BLaER1 treated with 17β-estradiol and CSF1 and Interleukin-3, amounts not matched to agents 10 nM and 100 nM (cell line): ENCODE measurements at regions not wholly inside any gene's neighbourhood (a gene's known extent, or its start where the extent isn't known, plus 50 kb on each side); places are given as distances from the start of the nearest gene placed in this dataset.

Experiments used
- H3K27ac ChIP-seq, 11 experiments: shearing (Covaris generic); formaldehyde crosslinking; 2 replicates each; pipeline ENCODE4 v1.8.1; 2022
- H3K27me3 ChIP-seq, 11 experiments: shearing (Covaris generic); formaldehyde crosslinking; 2 replicates each; pipeline ENCODE4 v1.8.1; 2022
- H3K36me3 ChIP-seq, 11 experiments: shearing (Covaris generic); formaldehyde crosslinking; 2 replicates each; pipeline ENCODE4 v1.8.1; 2022
- H3K4me1 ChIP-seq, 10 experiments: shearing (Covaris generic); formaldehyde crosslinking; 2 replicates each; pipeline ENCODE4 v1.8.1; 2022
- H3K4me2 ChIP-seq, 11 experiments: shearing (Covaris generic); formaldehyde crosslinking; 2 replicates each; pipeline ENCODE4 v1.8.1; 2022
- H3K4me3 ChIP-seq, 10 experiments: shearing (Covaris generic); formaldehyde crosslinking; 2 replicates each; pipeline ENCODE4 v1.8.1; 2022
- H3K9ac ChIP-seq, 11 experiments: shearing (Covaris generic); formaldehyde crosslinking; 2 replicates each; pipeline ENCODE4 v1.8.1; 2022
- H3K9me3 ChIP-seq, 11 experiments: shearing (Covaris generic); formaldehyde crosslinking; replicated peaks in 1 of 11; 2 replicates each; pipeline ENCODE4 v1.8.1; 2022
- H4K20me1 ChIP-seq, 11 experiments: shearing (Covaris generic); formaldehyde crosslinking; 2 replicates each; pipeline ENCODE4 v1.8.1; 2022
- Cebpa-rat ChIP-seq, 11 experiments: shearing (Covaris generic); IDR thresholded peaks; 2 replicates each; pipeline ENCODE4 v1.8.1; 2022

DNA sequence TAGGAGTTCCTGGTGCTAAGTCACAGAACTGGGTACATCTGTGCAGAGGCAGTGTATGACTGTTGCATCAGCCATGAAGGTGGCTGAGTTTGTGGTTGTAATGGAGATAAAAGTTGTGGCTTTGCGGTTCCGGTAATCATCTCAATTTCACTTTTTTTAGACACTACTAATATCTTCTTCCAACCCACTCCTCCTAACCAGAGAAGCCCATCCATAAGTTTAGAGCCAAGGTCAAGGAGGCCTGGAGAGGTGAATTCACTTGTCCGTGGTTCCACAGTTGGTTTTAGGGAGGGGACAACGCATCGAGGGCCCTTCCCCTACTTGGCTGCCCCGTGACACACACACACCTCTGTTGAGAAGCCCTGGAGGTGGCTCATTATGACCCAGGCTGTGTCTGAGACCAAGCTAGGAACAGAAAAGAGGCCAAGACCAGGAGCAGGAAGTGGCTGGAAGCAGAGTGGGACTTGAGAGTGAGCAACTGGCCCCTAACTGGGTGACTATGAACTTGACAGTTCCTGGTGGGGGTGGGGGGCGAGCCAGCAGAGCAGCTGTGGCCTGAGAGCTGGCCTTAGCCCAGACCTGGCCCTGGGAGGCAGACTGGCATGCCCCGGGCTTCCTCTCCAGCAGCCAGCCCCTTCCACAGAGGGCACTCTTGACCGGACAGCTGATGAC, 66.8 kb upstream of the COL13A1 start:
- Histone ChIP-seq H3K9me3 (no peaks in the 10 kb centered on the region), H3K27ac (peak overlapping the region in 4 of 11 experiments; percentile 16 to 46 (median 30); a peak in 4 of 22 replicates), H3K4me1 (peaks cover 18 to 72% (median 51%) of the 10 kb centered on the region in 10 experiments), H3K27me3 (no peaks in the 10 kb centered on the region), H4K20me1 (peaks cover 0 to 6% (median 0%) of the 10 kb centered on the region in 11 experiments; a peak in 1 of 22 replicates), H3K4me2 (peak overlapping the region; percentile 34 to 94 (median 81)), H3K4me3 (peak overlapping the region in 1 of 10 experiments; percentile 2; a peak in 1 of 20 replicates), H3K36me3 (no peaks in the 10 kb centered on the region), H3K9ac (peak overlapping the region in 1 of 11 experiments; percentile 47; a peak in 1 of 22 replicates)
- TF ChIP-seq Cebpa-rat (IDR thresholded peaks at IDR 0.05): no peak

DNA sequence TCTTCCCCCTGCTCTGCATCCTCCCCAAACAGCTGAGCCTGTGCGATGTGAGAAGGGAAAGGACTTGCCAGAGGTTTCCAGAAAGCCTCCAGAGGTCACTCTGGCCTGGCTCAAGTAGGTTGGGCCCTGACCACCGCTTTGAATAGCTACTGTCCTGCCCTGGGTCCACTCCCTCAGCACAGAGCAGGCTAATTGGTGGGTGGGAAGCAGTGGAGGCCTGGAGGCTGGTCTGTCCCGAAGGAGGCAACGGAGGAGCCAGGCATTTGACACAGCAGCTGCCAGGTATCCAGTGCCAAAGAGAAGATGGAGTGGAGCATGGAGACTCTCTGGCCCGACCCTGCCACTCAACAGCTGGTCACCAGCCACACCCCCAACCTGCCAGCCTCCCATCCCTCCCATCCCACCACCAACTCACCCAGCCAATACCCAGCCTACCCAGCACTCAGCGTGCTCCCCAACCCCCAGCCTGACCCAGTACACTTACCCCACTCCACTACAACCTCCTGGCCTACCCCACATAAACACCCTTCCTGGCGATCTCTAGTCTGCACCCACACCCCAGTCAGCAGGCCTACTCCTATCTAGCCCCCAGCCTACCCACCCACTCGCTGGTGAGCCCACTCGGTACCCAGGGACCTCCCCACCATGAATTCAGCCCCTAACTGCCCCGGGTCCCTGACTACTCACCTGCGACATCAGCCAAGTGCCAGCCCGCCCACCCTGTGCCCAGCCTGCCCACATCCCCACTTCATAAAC, 64.6 kb upstream of the COL13A1 start:
- Histone ChIP-seq H3K9ac (no peak overlapping the region), H3K36me3 (no peaks in the 10 kb centered on the region), H3K27me3 (no peaks in the 10 kb centered on the region), H3K4me1 (peaks cover 18 to 65% (median 47%) of the 10 kb centered on the region in 10 experiments), H3K4me3 (no peak overlapping the region), H3K27ac (no peak overlapping the region), H3K4me2 (0 out of 22 replicates have a peak overlapping the region, but pooled peaks of 3 of the 11 experiments have one; percentile 2 to 32 (median 6)), H4K20me1 (peaks cover 0 to 6% (median 0%) of the 10 kb centered on the region in 11 experiments; a peak in 1 of 22 replicates), H3K9me3 (no peaks in the 10 kb centered on the region)
- no peak for TF ChIP-seq Cebpa-rat (IDR thresholded peaks at IDR 0.05)

DNA sequence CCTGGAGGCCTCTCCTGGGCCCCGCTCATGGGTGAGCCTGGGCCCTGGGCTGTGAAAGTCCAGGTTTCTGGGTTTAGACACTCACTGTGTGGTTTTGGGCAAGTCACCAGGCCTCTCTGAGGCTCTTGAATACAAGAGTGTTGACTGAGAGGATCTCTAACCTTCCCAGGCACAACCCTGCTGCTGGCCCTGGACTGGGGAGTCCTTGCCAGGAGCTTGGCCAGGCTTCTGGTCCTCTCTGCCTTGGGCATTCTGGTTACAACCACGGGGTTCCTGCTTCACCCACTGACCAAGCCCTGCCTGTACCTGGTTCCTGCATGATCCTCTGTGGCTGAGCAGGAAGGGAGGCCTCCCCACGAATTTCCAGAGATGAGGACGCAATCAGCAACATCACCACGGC, 63.6 kb upstream of the COL13A1 start:
- Histone ChIP-seq H3K4me2 (peak overlapping the region in 3 of 11 experiments; percentile 2 to 32 (median 6); a peak in 2 of 22 replicates), H3K27me3 (no peaks in the 10 kb centered on the region), H3K27ac (no peak overlapping the region), H3K36me3 (no peaks in the 10 kb centered on the region), H4K20me1 (peaks cover 0 to 6% (median 0%) of the 10 kb centered on the region in 11 experiments; a peak in 1 of 22 replicates), H3K9ac (no peak overlapping the region), H3K4me1 (peaks cover 18 to 55% (median 38%) of the 10 kb centered on the region in 10 experiments), H3K9me3 (no peaks in the 10 kb centered on the region), H3K4me3 (no peak overlapping the region)
- no peak for TF ChIP-seq Cebpa-rat (IDR thresholded peaks at IDR 0.05)

DNA sequence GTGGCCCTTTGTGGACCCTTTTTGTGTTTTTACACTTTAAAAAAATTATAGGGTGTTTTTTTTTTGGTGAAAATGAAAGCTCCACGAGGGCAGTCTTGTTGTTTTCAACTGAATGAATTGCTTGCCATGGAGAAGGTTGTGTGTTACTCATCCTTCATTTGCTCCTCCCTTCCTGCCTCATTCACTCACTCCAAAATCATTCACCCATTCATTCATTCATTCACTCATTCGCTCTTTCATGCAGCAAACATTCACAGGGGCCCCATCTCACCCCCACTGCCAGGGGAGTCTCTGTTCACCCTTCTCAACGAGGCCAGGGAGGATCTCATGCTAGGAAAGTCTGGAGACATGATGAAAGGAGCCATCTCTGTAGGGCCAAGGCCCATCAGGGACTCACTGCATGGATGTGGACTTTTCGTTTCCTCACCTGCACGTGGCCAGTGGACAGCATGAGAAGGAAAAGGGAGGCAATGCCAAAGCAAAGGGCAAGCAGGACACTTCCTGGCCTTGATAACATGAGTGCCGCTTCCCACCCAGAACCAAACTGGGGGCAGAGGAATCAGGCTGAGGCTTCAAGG, 62.8 kb upstream of the COL13A1 start:
- TF ChIP-seq Cebpa-rat (IDR thresholded peaks at IDR 0.05): no peak
- no peak overlapping the region for H3K9ac ChIP-seq

DNA sequence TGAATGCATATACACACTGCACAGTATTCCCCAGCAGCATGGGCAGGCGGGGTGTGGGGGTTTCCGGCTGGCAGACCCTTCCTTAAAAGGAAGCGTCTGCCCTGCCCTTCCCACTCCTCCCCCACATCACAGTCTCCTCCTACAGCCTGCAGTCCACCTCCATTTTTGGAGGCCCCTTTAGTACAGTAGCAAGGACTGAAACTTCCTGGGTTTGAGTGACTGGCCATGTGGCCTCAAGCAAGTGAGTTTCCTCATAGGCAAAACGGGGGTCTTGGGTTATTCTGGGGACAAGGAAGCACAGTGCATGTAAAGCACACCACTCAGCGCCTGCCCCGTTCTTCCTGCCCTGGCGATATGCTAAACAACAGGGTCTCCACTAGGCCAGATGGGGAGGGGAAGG, 62.1 kb upstream of the COL13A1 start:
- peak overlapping the region in 7 of 11 experiments; percentile 9 to 40 (median 33); a peak in 11 of 22 replicates for H3K4me2 ChIP-seq
- no peak overlapping the region for H3K4me3 ChIP-seq
- H3K27ac ChIP-seq: no peak overlapping the region

More for the DNA sequence above, 62.8 kb upstream of the COL13A1 start:
- H3K27me3 ChIP-seq: no peaks in the 10 kb centered on the region
- 0 out of 22 replicates have a peak overlapping the region, but pooled peaks of 1 of the 11 experiments have one; percentile 9 for H3K4me2 ChIP-seq
- H4K20me1 ChIP-seq: peaks cover 0 to 6% (median 0%) of the 10 kb centered on the region in 11 experiments; a peak in 1 of 22 replicates
- no peak overlapping the region for H3K27ac ChIP-seq
- no peaks in the 10 kb centered on the region for H3K9me3 ChIP-seq
- H3K36me3 ChIP-seq: no peaks in the 10 kb centered on the region
- no peak overlapping the region for H3K4me3 ChIP-seq
- peaks cover 15 to 46% (median 30%) of the 10 kb centered on the region in 10 experiments for H3K4me1 ChIP-seq

DNA sequence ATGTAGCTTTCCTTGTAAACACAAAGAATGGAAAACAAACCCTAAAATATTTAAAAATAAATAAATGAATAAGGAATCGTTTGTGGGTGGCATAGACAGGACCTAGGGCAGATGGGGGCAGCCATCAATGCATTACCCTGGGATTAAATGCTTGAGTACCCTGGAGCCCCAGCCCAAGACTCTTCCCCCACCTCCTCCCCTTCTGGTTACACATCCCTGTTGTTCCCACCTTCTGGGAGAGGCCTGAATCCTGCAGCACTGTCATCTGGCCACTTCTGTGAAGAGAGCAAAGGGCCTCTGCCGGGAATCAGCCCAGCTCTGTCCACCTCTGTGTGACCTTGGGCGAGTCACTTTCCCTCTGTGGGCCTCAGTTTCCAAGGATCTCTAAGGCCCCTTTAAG, 61.6 kb upstream of the COL13A1 start:
- Histone ChIP-seq H4K20me1 (peaks cover 0 to 6% (median 0%) of the 10 kb centered on the region in 11 experiments; a peak in 1 of 22 replicates), H3K4me3 (no peak overlapping the region), H3K9ac (no peak overlapping the region), H3K4me1 (peaks cover 3 to 34% (median 18%) of the 10 kb centered on the region in 10 experiments), H3K27ac (no peak overlapping the region), H3K4me2 (peak overlapping the region in 7 of 11 experiments; percentile 9 to 40 (median 33); a peak in 11 of 22 replicates), H3K9me3 (no peaks in the 10 kb centered on the region), H3K36me3 (no peaks in the 10 kb centered on the region), H3K27me3 (no peaks in the 10 kb centered on the region)
- no peak for TF ChIP-seq Cebpa-rat (IDR thresholded peaks at IDR 0.05)

More for the DNA sequence above, 62.1 kb upstream of the COL13A1 start:
- Histone ChIP-seq H3K27me3 (no peaks in the 10 kb centered on the region), H3K9ac (no peak overlapping the region), H3K4me1 (peaks cover 8 to 39% (median 23%) of the 10 kb centered on the region in 10 experiments), H3K36me3 (no peaks in the 10 kb centered on the region), H3K9me3 (no peaks in the 10 kb centered on the region), H4K20me1 (peaks cover 0 to 6% (median 0%) of the 10 kb centered on the region in 11 experiments; a peak in 1 of 22 replicates)
- TF ChIP-seq Cebpa-rat (IDR thresholded peaks at IDR 0.05): no peak

DNA sequence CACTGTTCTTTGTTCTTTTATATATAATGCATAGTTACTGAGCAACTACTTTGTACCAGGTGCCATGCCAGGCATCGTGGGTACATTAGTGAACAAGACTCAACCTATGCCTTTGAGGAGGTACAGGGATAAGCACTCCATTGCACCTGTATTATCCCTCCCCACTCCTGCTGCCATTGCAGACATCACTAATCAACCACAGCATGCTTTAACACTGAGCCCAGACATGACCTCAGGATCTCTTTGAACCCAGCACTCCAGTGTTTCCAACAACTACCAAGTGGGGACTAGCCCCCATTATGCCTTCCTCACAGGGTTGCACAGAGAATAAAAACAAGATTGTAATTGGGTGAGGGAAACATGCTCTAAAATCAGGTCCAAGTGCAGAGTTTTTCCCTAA, 60.5 kb upstream of the COL13A1 start:
- no peak overlapping the region for H3K27ac ChIP-seq
- no peaks in the 10 kb centered on the region for H3K9me3 ChIP-seq
- TF ChIP-seq Cebpa-rat (IDR thresholded peaks at IDR 0.05): no peak
- H3K27me3 ChIP-seq: no peaks in the 10 kb centered on the region
- H3K4me3 ChIP-seq: no peak overlapping the region
- H4K20me1 ChIP-seq: no peaks in the 10 kb centered on the region
- no peak overlapping the region for H3K9ac ChIP-seq
- H3K36me3 ChIP-seq: no peaks in the 10 kb centered on the region
- H3K4me2 ChIP-seq: no peak overlapping the region
- H3K4me1 ChIP-seq: peaks cover 0 to 23% (median 9%) of the 10 kb centered on the region in 10 experiments; a peak in 11 of 20 replicates

DNA sequence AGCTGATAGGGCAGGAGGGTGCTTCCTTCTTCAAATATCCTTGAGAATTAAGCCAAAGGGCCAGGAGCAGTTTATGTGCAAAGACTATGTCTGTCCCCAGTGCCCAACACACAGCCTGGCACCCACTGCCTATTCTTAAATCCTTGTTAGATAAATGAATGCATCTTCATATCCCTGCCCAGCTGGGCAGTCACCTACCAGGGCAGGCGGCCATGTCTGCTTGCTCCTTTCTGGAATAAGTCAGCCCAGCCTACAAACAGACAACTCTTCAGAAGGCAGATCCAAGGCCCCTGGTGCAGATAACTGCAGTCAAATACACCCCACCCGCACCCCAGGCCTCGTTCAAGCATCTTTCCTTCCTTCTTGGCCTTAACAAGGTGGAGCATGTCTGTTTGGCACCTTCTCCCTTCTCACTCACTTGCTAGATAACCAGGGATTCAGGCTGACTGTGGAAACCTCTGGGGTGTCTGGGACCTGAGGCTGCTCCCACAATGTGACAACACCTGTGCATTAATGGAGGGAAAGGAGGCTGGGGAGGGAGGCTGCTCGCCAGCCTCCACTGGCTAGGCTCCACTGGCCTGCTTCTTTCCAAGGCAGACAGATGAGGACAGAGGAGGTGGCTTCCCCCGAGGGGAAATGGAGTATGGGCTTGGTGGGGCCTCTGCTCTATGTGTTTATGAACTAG, 59.9 kb upstream of the COL13A1 start:
- H3K27ac ChIP-seq: no peak overlapping the region
- TF ChIP-seq Cebpa-rat (IDR thresholded peaks at IDR 0.05): no peak
- no peak overlapping the region for H3K4me3 ChIP-seq
- no peak overlapping the region for H3K9ac ChIP-seq
- H3K4me1 ChIP-seq: peaks cover 0 to 22% (median 9%) of the 10 kb centered on the region in 10 experiments; a peak in 10 of 20 replicates
- no peaks in the 10 kb centered on the region for H3K27me3 ChIP-seq
- H3K9me3 ChIP-seq: no peaks in the 10 kb centered on the region
- no peaks in the 10 kb centered on the region for H3K36me3 ChIP-seq
- H4K20me1 ChIP-seq: no peaks in the 10 kb centered on the region
- no peak overlapping the region for H3K4me2 ChIP-seq
